GM23248 (cell line): ENCODE measurements at regions not wholly inside any gene's neighbourhood (a gene's known extent, or its start where the extent isn't known, plus 50 kb on each side); places are given as distances from the start of the nearest gene placed in this dataset.

ENCODE experiments used
- EZH2 ChIP-seq: fragments of 200-600 bp; sonication (generic); IDR thresholded peaks from 2 replicates; pipeline ENCODE4 v1.6.1; 2018; ENCODE audit warnings: antibody characterized with exemption, mild to moderate bottlenecking; ENCODE audit not compliant: insufficient read depth, poor library complexity, severe bottlenecking
- EZH2phosphoT487 ChIP-seq: fragments of 200-600 bp; sonication (generic); IDR thresholded peaks from 2 replicates; pipeline ENCODE4 v1.6.1; 2018; ENCODE audit warnings: antibody characterized with exemption, moderate library complexity, mild to moderate bottlenecking, low read depth; ENCODE audit not compliant: insufficient read depth

- TF ChIP-seq EZH2: no peak
- TF ChIP-seq EZH2phosphoT487: no peak
These were observed 156.6 kb downstream of the NR4A2 start for GRCh38 chr2:156175946-156176345.
